HG03378 (cell line): ENCODE measurements at regions not wholly inside any gene's neighbourhood (a gene's known extent, or its start where the extent isn't known, plus 50 kb on each side); places are given as distances from the start of the nearest gene placed in this dataset.

Experiments used
- ATAC-seq: cut with Tn5 transposase; IDR thresholded peaks from one replicate; pipeline ENCODE4 v1.9.1; 2021; ENCODE audit warnings: mild to moderate bottlenecking, moderate library complexity; ENCODE audit not compliant: unreplicated experiment

DNA sequence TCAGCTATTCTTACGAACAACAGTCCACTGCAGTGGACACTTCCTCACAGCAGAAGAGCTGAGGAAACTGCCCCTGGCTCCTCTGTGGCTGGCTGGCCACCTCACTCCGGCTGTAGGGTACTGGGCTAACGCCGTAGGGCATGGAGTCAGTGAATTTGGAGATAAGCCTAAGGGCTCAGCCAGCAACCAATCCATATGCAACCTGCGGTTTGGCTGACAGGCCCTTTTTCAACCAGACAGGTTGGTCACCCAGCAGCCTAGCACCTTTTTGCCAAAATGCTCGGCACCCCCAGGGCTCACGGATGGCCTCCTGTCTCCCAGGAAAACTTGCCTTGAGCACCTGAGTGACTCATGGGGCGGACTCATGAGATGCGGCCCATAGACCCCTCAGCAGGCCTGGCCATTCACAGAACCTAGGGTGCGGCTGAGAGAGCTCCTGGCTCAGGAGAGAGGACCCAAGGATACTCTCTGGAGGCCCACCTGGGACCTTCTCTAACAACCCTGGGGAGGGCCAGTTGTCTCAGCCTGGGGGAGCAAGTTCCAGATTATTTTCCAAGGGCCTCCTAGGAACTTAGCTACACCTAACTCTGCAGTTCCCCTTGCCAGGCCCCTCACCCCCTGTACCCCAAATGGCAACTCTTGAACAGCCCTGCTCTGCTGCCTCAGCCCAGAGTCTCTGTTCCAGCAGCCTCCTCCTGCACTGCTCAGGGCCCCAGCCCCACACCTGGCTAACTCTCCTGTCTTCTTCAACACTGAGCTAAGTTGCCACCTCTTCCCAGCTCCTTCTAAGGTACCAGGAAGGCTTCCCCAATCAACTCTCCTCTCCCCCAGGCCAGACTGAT lies 252.1 kb downstream of the CYP26B1 start:
- no peak for ATAC-seq

DNA sequence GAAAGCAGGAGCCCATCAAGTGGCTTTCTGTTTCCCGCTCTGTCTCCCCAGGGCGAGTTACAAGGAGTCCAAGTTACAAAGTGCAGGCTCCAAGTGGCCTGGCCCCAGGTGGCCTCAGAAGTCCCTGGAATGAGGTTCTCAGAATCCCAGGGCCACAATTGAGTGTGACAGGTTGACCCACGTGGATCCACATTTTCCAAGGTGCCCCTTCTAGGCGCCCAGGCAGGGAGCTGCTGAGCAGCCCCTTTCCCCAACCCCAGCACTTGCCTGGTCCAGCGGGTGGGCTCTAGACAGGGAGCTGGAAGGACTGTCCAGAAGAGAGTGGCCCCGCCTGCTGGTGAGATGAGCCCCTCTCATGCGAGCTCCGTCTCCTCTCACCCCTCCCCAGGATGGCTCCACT lies 253.4 kb downstream of the CYP26B1 start:
- no peak for ATAC-seq

DNA sequence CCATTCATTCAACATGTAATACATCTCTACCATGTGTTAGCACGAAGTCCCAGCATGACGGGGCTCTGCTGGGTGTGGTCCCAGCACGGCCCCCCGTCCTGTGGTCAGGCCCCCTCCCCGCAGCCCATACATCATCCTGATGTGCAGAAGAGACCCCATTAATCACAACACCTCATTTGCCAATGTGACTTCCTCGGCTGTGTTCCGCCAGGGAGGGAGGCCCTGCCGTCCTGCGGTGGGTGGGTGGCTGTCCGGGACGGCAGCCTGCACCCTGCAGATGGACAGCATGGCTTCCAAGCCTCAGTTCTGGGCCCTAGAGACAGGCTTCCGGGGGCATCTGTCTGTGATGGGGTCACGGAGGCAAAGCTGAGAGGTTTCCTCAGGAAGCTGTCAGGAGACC lies 254.0 kb downstream of the CYP26B1 start:
- no peak for ATAC-seq

DNA sequence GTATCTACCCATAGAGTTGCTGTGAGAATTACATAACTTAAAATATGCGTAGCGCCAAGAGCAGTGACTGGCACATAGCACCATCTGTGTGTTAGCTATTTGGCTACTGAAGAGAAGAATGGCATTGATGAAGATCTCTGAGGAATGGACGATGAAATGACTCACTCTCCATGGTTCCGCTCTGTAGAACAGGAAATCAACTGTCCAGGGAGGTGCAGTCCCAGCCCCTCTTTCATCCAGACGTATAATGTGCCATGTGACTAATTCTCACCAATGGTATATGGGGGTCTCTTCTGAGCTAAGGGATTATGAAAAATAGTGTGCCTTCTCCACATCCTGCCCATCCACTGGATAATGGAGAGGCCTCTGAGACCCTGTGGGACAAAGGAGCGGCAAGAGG lies 254.8 kb downstream of the CYP26B1 start:
- no peak for ATAC-seq

DNA sequence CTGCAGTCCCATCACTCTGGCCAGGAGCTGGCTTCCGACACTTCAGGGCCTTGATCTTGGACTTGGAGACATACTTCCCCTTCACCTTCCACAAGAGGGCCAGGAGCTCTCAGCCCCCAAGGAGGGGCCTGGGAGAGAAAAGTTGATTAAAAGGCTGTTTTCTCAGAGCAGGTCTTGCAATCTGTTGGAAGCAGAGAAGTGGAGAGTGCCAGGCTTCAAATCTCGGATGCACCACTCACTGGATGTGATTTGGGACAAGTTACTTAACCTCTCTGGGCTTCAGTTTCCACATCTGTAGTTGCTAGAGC lies 255.3 kb downstream of the CYP26B1 start:
- no peak for ATAC-seq

DNA sequence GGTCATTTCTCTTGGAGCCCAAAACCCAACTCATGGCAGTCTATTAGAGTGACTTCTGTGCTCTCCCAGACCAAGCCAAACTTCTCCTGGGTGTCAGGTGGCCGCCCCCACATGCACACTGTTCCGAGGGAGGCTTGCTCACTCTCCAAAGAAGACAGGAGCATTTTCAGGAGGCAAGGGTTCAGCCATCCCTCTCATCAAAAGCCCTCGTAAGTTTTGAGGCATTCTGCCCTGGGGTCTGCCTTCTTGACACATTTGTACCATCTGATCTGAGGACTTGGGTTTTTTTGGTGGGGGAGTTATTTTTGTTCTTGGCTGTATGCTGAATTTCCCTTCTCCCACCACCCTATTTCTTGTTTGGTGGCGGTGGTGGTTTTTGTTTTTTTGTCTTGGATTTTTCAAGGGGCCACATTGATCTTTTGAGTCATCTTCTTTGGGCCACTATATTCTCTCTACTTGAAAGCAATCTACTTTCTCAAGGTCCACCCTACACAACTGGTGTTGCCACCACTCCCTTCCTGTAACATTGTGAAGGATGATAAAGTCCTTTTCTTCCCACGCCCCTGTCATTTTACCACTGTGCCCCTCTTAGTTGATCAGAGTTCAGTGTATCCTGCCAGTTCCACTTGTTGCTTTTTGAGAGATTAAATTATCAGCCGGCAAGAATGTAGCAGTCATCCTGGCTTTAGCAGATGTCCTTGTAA lies 255.8 kb downstream of the CYP26B1 start:
- ATAC-seq = no peak

DNA sequence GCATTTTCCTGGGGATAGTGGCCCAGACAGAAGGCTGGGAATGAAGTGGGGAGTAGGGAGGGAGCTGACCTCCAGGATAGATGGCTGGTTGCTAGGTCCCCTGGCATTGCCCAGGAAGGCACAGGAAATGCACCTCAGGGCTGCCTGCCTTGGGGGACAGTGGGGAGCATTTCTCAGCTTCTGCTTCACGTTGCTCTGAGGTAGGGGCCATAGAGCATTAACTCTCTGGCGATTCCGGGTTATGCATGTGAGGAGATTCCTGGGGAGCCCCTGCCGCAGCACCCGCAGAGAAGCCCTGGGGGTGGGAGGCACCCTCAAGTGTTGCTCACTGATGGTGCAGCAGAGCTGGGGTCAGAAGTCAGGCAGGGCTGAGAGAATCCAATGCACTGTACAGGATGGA lies 256.5 kb downstream of the CYP26B1 start:
- ATAC-seq = no peak

DNA sequence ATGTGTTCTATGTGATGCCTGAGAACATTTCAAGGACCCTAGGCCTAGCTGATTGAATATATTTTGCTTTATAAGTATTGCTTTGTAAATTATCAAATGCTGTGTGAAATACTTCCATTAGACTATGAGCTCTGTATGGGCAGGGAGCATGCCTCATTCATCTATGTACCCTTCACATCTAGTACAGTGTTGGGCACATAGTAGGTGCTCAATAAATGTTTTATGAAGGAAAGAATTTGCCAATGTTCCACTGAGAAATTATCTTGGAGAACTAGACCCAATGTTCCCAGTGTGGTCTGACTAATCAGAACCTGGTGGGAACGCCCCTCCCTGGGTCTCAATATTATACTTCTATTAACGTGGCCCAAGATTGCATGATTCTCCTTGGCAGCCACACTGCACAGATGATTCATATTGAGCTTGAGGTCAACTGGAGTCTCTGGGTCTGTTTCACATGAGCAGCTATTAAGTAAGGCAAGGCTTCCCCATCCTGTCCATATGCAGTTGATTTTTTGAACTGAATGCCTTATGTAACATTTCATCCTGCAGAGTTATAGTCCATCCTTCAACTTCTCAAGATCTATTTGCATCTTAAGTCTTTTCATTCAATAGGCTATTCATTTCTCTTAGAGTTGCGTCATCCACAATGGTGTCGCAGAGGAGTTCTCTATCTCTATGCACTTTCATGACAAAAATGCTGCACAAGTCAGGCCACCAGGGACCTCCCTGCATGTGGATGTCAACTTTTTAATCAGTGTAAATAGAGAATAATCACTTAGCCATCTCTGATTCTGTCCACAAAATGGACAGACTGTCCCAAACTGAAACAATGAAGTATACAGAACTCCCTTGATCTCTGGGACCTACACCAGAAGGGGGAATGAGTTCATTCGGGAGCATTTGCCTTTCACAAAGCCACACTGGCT lies 257.6 kb downstream of the CYP26B1 start:
- no peak for ATAC-seq

DNA sequence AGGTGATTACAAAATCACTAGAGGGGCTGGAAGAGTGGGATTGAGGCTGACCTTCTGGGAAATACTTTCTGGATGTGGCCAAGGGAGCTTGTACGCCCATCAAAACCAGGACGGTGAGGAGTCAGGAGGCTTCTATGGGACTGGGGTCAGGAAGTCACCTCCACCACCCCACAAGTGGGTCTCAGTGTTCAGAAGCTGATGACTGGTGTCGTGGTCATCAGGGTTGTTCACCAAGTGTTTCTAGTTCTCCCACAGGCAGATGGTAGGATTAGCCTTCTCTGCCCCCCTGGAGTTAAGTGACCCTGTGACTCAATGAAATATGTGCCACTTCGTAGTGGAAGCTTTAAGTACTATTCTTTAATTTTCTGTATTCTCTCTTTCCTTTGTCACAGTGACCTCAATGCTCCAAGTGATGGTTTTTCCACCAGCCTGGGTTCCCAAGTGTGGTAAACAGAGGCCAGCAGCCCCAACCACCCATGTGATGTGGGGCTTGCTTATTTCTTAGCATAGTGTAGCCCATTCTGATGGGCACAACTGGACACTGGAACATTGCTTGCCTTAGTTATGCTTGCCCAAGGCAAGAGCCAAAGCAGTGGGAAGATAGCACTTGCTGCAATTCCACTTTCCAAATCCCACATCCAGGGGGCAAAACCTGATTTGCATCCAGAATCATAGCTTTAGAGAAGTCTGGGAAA lies 258.8 kb downstream of the CYP26B1 start:
- ATAC-seq = no peak

DNA sequence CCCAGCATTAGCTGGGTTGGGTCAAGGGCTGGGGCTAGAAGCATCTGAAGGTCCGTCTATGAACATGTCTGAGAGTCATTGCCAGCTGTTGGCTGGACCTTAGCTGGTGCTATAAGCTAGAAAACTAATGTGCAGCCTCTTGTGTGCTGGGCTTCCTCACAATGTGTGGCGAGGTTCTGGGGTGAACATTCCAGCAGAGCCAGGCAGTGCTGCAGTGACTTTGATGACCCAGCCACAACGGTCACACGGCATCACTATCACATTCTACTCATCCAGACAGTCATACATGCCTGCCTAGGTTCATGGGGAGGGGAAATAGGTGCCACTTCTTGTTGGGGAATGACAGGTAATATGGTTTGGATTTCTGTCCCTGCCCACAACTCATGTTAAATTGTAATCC lies 260.5 kb downstream of the CYP26B1 start:
- ATAC-seq = no peak

DNA sequence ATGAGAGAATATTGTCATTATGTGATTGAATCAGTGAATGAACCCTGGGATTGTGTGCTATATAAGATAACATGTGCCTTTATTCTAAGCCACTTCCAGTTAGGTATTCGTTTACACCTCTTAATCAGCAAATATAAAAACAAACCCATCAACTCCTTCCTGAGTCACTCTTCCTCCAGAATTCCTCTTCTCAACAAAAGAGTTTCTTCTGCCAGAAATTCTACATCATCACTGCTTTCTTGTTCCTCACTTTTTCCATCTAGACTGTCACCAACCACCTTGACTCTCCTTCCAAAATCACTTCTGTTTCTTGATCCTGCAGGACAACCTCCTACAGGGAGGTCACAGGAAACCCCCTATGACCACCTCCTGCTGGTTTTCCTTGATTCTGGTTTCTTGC lies 261.4 kb downstream of the CYP26B1 start:
- no peak for ATAC-seq

DNA sequence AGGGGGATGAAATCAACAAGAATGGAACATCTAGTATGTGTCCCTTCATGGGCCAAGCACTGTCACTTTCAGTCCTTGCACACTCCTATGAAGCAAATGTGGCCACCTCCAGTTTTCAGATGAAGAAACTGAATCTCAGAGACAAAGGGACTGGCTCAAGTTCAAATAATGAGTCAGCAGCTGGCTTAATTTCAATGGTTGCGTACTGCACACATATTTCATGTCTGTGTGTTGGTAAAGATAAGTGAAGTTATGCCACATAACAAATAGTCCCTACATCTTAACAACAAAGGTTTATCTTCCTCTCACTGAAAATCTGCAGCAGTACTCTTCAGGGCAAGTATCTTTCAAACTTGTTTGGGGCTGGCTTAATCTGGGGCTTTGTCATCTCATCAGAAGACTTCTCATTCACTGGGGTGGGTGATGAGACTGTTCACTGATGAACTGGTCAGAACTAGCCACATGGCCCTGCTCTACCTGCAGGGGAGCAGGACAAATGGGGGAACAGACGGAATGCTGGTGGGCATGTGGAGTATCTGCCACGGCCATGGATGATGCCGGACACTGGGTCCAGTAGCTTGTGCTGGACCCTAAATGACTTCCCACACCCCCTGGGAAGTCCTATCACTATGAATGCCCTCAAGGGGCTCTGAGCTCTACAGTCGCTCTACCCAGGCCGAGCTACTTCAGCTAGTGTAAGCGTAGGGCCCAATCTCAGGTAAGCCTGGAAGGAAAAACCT lies 263.2 kb downstream of the CYP26B1 start:
- ATAC-seq = no peak

DNA sequence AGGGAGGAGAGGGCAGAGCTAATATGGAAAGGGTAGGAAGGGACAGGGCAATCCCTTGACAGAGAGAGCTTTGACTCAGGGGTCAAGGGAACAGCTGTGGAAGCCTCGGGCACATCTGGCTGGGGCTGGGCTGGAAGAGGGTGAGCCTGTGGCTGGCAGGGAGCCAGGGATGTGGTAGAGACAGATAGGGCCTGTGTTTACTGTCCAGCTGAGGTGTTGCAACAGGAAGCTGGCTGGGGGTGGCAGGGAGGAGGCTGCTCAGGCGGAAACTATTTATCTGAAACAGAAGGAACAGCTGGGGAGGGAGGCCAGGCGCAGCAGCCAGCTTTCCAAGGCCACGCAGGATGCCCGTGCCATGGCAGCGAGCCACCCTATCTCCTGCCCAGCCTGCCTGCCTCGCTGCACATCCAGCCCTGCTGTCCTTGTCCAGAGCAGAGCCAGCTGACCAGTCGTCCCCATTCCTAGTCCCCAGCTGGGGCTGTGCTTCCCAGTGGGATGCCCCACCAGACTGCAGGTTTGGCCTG lies 264.7 kb downstream of the CYP26B1 start:
- ATAC-seq = no peak

DNA sequence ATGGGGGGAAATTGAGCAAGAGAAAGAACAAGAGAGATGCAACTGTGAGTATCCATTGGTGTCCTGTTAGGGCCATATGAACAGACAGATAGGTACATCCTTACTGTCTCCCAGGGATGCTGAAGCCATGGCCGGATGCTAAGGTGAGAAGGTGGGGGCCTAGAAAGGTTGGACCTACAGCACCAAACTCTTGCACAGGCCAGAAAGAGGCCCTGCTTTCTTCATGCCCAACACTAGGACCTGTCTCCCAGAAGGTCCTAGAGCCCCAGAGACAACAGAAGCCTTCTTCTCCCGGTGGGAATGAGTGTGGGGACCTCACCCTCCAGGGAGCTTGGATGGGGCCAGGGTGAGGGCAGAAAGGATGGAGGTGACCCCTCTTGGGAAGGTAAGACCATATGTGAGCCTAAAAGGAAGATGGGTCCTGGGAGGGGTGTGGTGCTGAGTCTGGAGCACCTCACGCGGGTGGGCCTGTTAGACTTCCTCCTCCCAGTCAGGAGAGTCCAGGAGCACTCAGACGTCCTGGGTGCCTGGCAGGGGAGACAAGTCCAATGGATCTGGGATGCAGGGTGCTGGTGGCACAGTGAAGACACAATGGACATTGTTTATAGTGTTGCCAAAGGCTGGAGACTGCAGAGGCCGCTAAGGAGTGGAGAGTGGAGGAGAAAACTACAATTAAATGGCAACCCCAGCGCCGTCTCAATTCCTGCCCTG lies 265.3 kb downstream of the CYP26B1 start:
- no peak for ATAC-seq

DNA sequence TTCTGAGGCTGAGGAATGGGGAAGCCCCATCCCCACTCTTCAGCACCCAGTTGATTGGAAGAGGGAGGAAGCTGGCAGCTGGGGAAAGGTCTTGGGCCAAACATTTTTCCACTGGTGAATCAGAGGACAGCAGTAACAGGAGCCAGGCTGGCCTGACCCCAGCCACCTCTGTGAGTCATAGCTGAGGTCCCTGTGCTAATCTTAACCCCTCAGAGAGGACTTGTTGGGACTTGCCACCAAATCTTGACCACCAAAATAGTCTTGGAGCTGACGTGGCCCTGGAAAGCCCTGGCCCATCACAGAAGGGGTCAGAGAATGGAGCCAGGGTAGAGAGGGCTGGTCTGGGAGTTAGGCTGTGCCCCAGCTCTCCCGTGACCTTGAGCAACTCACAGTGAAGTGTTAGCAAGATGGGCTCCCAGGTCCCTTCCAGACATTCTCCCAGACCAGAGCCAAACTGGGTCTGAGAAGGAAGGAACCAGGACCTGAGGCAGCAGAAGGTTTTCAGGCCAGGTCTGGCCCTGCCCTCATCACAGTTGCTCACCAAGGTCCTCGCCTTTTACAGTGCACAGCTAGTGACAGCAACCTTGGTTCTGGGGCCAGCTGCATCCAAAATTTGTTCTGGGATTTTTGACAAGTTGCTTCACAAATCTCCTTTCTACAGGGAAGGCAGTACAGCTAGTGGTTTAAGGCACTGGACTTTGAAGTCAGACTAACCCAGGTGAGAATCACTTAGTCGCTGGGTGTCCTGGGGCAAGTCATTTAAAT lies 266.6 kb downstream of the CYP26B1 start:
- peak; percentile 50 for ATAC-seq

DNA sequence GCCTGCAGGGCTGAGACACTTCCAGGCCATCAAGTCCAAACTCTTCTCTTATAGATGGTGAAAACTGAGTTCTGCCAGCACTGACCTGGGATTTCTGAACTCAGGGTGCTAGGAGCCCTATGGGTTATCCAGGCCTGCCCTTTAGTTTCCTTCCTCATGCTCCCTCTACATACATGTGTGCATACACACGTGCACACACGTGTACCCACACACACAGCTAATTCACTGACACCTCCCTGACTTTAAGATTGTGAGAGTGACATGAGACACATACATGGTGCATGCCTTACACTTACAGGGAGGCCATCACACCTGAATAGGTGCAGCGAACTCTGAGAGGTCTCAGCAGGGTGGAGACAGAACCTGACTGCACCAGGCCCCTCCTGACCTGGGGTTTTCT lies 267.4 kb downstream of the CYP26B1 start:
- ATAC-seq = no peak

DNA sequence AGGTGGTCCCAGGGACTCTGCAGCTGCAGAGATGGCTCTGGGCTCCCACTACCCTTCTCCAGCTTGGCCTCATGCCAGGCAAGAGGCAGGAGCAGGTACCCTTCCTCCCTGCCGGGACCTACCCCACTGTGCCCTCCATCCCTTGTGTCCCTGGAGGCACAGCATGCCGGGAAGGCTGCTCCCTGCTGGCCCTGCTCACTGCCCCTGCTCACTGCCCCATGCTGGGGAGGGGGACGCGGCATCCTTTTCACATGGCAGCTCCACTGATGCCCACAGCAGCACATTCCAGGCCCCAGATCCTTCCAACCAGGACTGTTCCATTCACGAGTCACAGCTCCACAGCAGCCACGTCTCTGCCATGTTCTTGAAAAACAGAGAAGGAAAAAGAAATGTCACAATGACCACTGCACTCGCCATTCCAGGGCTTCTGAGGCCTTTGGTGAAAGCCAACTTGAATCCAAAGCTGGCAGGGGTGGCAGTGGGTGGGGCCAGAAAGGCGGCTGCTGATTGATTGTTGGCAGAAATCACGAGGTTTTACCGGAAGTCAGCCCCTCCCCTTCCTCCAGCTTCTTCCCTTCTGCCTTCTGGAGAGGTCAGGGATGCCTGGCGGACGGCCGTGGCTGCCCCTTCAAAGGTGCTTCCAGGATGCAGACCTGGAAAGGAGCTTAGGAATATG lies 268.0 kb downstream of the CYP26B1 start:
- ATAC-seq = no peak
